ENCODE measurements at regions not wholly inside any gene's neighbourhood (a gene's known extent, or its start where the extent isn't known, plus 50 kb on each side); places are given as distances from the start of the nearest gene placed in this dataset.
"Not testable (repeated sequence)": the region's sequence is repeated elsewhere in the genome, so short reads cannot be mapped to it uniquely, and the experiment has no call there.

DNA sequence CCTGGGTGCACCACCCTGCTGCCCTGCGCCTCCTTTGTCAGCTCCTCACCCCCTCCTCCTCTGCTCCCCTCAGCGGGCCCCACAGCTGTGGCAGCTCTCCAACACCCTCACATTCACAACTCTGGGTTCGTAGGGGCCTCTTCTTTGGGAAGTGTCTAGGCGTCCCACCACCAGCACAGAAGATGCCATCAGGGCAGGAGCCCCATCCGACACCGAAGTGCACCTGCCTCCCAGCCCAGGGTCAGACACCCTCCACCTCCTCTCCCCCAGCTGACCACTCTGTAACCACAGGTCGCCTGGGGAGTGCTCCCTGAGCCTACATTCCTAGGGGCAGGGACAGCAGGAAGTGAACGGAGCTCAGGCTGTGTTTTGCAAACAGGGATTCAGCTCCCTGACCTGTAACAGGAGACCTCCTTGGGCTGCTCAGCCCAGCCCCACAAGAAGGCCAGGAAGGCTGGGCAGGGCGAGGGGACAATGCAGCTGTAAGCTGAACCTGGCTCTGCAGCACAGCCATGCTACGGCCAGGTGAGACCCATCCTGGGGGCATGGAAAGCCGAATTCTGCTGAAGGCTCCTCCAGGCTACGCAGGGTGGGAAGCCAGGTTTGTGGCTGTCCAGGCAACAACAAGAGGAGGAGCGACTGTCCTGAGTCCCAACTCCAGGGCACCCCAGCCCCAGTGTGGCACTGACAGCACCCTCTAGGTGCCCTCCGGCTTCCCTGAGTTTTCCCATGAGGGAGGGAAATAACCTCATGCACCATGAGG is 269.0 kb downstream of the GOLGA6L6 start:
- 72 to 73% methylated on average over 14 of the region's 14 CpGs for WGBS, 2 donors
- Histone ChIP-seq H3K9me3 (no peaks in the 10 kb centered on the region), H3K36me3 (ENCODE audit: low read depth, missing control alignments) (no peaks in the 10 kb centered on the region), H3K4me3 (no peak overlapping the region), H3K27me3 (no peaks in the 10 kb centered on the region), H3K4me1 (no peaks in the 10 kb centered on the region), H3K27ac (no peak overlapping the region)
- TF ChIP-seq, protein P1, sequence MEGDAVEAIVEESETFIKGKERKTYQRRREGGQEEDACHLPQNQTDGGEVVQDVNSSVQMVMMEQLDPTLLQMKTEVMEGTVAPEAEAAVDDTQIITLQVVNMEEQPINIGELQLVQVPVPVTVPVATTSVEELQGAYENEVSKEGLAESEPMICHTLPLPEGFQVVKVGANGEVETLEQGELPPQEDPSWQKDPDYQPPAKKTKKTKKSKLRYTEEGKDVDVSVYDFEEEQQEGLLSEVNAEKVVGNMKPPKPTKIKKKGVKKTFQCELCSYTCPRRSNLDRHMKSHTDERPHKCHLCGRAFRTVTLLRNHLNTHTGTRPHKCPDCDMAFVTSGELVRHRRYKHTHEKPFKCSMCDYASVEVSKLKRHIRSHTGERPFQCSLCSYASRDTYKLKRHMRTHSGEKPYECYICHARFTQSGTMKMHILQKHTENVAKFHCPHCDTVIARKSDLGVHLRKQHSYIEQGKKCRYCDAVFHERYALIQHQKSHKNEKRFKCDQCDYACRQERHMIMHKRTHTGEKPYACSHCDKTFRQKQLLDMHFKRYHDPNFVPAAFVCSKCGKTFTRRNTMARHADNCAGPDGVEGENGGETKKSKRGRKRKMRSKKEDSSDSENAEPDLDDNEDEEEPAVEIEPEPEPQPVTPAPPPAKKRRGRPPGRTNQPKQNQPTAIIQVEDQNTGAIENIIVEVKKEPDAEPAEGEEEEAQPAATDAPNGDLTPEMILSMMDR (IDR thresholded peaks at IDR 0.05) = no peak
- TF ChIP-seq POLR2A (IDR thresholded peaks at IDR 0.05) = no peak
- intact Hi-C loops (cut with DNase I; ENCODE audit: low total_unique reads) = no loop called here
- DNase-seq = no peak

DNA sequence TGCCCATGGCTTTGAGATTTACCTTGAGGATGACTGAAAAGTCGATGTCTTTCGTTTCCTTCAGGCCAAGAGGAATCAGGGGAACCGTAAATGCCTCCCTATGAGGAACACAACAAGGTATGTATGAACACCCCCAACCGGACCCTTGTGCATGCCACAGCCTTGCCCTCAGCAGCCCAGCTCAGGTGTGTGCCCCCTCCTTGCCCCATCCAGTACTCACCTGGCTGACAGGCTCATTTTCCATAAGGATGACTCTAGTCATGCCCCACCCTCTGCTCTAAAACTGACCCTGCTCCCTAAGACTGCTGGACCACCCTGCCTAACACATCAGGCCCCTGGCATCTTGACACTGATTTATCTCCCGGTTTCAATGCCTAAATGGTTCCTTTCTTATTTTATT is 270.0 kb downstream of the GOLGA6L6 start:
- intact Hi-C loops (cut with DNase I; ENCODE audit: low total_unique reads) = no loop called here

DNA sequence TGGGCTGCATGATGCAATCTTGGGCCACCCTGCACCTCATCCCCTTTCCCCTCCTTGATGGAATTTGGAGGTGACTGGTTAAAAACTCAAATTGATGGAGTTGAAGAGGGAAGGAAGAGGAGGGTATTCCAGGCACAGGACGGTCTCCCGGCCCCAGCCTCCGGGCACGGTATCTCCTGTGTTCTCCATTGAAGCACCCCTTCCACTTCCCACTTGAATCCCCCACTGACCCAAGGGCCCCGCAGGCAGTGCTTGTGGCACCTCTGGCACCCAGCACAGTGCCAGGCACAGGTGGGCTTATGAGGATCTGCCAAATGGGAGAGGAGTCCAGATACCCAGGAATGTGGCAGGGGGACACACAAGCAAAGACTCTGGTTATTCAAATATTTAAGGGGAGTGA is 271.6 kb downstream of the GOLGA6L6 start:
- H3K27ac ChIP-seq; H3K9me3 ChIP-seq; H3K27me3 ChIP-seq; H3K36me3 ChIP-seq (ENCODE audit: low read depth, missing control alignments); H3K4me3 ChIP-seq; H3K4me1 ChIP-seq; intact Hi-C loops (cut with DNase I; ENCODE audit: low total_unique reads); DNase-seq: not testable (repeated sequence)
- WGBS, 2 donors = 87 to 95% methylated on average over 5 of the region's 5 CpGs

More for the DNA sequence above, 270.0 kb downstream of the GOLGA6L6 start:
- Histone ChIP-seq H3K4me1 (no peaks in the 10 kb centered on the region), H3K27ac (no peak overlapping the region), H3K36me3 (ENCODE audit: low read depth, missing control alignments) (no peaks in the 10 kb centered on the region), H3K9me3 (no peaks in the 10 kb centered on the region), H3K4me3 (no peak overlapping the region), H3K27me3 (no peaks in the 10 kb centered on the region)
- TF ChIP-seq POLR2A (IDR thresholded peaks at IDR 0.05) = no peak
- TF ChIP-seq, protein P1 (IDR thresholded peaks at IDR 0.05) = no peak
- DNase-seq = no peak
- 70 to 72% methylated on average over 5 of the region's 5 CpGs for WGBS, 2 donors

DNA sequence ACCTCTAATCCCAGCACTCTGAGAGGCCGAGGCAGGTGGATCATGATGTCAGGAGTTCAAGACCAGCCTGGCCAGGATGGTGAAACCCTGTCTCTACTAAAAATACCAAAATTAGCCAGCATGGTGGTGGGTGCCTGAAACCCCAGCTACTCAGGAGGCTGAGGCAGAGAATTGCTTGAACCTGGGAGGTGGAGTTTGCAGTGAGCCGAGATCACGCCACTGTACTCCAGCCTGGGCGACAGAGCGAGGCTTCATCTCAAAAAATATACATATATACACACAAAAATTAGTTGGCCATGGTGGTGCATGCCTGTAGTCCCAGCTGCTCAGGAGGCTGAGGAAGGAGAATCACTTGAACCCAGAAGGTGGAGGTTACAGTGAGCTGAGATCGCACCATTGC is 273.6 kb downstream of the GOLGA6L6 start:
- H3K4me1 ChIP-seq; intact Hi-C loops (cut with DNase I; ENCODE audit: low total_unique reads); H3K27me3 ChIP-seq; H3K9me3 ChIP-seq; DNase-seq; H3K36me3 ChIP-seq (ENCODE audit: low read depth, missing control alignments); H3K4me3 ChIP-seq; H3K27ac ChIP-seq: not testable (repeated sequence)
- 88 to 90% methylated on average over 6 of the region's 6 CpGs for WGBS, 2 donors

DNA sequence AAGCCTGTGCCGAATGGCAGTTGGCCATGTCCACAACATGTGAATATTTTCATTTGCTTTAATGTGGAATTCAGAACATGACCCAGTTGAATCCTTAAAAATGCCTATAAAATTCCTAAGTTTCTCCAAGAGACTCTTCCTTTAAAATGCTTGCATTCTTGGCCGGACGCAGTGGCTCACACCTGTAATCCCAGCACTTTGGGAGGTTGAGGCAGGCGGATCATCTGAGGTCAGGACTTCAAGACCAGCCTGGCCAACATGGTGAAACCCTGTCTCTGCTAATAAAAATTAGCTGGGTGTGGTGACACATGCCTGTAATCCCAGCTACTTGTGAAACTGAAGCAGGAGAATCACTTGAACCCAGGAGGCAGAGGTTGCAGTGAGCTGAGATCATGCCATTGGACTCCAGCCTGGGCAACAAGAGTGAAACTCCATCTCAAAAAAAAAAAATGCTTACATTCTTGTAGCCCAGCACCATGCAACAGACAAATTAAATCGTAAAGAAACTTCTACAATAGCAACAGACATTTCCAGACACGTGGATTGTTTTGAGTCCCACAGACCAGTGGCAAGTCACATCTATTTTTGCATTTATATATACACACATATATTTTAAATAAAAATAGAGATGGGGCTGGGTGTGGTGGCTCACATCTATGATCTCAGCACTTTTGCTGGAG is 274.4 kb downstream of the GOLGA6L6 start:
- DNase-seq; H3K9me3 ChIP-seq; H3K4me3 ChIP-seq; H3K4me1 ChIP-seq; H3K27me3 ChIP-seq; H3K27ac ChIP-seq; H3K36me3 ChIP-seq (ENCODE audit: low read depth, missing control alignments); intact Hi-C loops (cut with DNase I; ENCODE audit: low total_unique reads): not testable (repeated sequence)
- WGBS, 2 donors = 68 to 76% methylated on average over 6 of the region's 6 CpGs

DNA sequence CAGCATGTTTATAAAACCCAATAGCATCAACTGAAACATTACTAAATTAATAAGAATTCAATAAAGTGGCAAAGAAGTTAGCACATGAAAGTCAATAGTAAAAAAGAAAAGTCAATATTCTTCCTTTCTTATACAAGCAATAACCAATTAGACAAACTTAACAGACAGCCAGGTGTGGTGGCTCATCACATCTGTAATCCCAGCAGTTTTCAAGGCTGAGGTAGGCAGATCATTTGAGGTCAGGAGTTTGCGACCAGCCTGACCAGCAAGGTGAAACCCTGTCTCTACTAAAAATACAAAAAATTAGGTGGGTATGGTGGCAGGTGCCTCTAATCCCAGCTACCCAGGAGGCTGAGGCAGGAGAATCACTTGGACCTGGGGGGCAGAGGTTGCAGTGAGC is 275.9 kb downstream of the GOLGA6L6 start:
- 73 to 78% methylated on average over 1 of the region's 1 CpG for WGBS, 2 donors
- H3K4me3 ChIP-seq; intact Hi-C loops (cut with DNase I; ENCODE audit: low total_unique reads); H3K36me3 ChIP-seq (ENCODE audit: low read depth, missing control alignments); DNase-seq; H3K9me3 ChIP-seq; H3K27me3 ChIP-seq; H3K27ac ChIP-seq; H3K4me1 ChIP-seq: not testable (repeated sequence)

DNA sequence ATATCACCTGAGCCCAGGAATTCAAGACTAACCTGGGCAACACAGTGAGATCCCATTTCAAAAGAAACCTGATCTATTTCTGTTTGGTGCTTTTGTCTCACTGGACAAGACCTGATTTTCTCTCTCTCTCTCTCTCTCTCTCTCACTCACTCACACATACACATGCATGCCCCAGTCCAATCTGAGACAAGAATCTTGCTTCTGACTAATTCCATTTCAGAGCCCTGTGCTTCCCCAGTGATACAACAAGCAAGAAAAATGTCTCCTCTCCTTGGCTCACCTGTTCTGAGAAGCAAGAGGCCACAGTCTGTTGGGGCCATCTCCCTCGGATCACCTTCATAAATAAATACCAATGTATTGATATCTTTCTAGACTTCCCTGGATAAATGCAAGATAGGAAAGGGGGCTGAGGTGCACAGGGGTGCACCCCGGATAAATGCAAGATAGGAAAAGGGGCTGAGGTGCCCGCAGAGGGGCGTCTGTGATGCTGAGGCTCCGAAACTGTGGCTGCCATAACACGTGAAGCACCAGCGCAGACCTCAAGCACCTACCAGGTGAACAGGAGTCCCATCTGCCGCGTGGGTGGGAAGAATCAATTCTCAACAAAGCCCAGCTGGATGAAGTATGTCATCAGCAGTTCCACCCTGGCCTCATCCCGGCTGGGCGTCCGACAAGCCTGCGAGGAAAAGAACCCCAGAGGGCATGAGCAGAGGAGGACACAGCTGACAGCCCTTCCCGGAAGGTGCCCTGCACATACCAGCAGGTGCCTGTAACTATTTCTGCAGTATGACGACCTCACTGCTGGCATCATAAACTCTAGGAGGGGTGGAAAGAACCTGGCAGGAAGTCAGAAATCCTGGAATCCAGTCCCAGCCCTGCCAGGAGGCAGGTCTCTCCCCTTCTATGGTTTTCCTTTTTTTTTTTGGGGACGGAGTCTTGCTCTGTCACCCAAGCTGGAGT is 280.0 kb downstream of the GOLGA6L6 start:
- DNase-seq; H3K9me3 ChIP-seq; H3K27ac ChIP-seq; H3K27me3 ChIP-seq; H3K36me3 ChIP-seq (ENCODE audit: low read depth, missing control alignments); H3K4me1 ChIP-seq; intact Hi-C loops (cut with DNase I; ENCODE audit: low total_unique reads); H3K4me3 ChIP-seq: not testable (repeated sequence)
- 76 to 84% methylated on average over 16 of the region's 16 CpGs for WGBS, 2 donors

DNA sequence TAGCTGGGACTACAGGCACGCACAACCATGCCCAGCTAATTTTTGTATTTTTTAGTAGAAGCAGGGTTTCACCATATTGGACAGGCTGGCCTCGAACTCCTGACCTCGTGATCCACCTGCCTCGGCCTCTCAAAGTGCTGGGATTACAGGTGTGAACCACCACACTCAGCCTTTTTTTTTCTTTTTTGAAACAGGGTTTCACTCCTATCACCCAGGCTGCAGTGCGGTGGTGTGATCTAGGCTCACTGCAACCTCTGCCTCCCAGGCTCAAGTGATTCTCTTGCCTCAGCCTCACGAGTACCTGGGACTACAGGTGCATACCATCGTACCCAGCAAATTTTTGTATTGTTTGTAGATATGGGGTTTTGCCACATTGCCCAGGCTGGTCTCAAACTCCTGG is 280.9 kb downstream of the GOLGA6L6 start:
- H3K9me3 ChIP-seq; DNase-seq; H3K27me3 ChIP-seq; H3K36me3 ChIP-seq (ENCODE audit: low read depth, missing control alignments); intact Hi-C loops (cut with DNase I; ENCODE audit: low total_unique reads); H3K27ac ChIP-seq; H3K4me3 ChIP-seq; H3K4me1 ChIP-seq: not testable (repeated sequence)
- 72 to 81% methylated on average over 7 of the region's 7 CpGs for WGBS, 2 donors

DNA sequence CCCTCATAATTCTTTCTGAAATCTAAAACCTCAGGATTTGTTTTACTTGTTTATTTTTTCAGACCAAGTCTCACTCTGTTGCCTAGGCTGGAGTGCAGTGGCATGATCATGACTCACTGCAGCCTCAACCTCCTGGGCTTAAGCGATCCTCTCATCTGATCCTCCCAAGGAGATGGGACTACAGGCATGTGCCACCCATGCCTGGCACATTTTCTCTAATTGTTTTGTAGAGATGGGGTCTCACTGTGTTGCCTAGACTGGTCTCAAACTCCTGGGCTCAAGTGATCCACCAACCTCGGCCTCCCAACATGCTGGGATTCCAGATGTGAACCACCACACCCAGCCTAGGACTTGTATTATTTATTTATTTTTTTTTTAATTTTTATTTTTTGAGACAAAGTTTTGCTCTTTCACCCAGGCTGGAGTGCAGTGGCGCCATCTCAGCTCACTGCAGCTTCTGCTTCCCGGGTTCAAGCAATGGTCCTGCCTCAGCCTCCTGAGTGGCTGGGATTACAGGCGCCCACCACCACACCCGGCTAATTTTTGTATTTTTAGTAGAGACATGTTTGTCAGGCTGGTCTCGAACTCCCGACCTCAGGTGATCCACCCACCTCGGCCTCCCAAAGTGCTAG is 281.9 kb downstream of the GOLGA6L6 start:
- WGBS, 2 donors = 75 to 87% methylated on average over 9 of the region's 9 CpGs
- intact Hi-C loops (cut with DNase I; ENCODE audit: low total_unique reads) = not testable (repeated sequence)

More for the DNA sequence above, 281.9 kb downstream of the GOLGA6L6 start:
- DNase-seq; H3K9me3 ChIP-seq; H3K4me1 ChIP-seq; H3K27me3 ChIP-seq; H3K36me3 ChIP-seq (ENCODE audit: low read depth, missing control alignments); H3K27ac ChIP-seq; H3K4me3 ChIP-seq: not testable (repeated sequence)
